Peyer's patch (tissue), 4 donors: ENCODE measurements at regions not wholly inside any gene's neighbourhood (a gene's known extent, or its start where the extent isn't known, plus 50 kb on each side); places are given as distances from the start of the nearest gene placed in this dataset.

Experiments used
- CTCF ChIP-seq, 6 experiments: fragments of 450-650 bp in 4 of 6; fragments of 200-600 bp in 2 of 6; sonication (generic) in 1 of 6; IDR thresholded peaks; one replicate each; pipeline ENCODE4 v1.5.1; 2017 to 2019; ENCODE audit warnings: antibody characterized with exemption in 6 of 6, mild to moderate bottlenecking in 3 of 6, moderate library complexity in 1 of 6
- POLR2A ChIP-seq, 2 donors: fragments of 450-650 bp; IDR thresholded peaks; one replicate each; pipeline ENCODE4 v1.5.1; 2017; ENCODE audit warnings: antibody characterized with exemption in 2 of 2, mild to moderate bottlenecking in 2 of 2, moderate library complexity in 2 of 2

DNA sequence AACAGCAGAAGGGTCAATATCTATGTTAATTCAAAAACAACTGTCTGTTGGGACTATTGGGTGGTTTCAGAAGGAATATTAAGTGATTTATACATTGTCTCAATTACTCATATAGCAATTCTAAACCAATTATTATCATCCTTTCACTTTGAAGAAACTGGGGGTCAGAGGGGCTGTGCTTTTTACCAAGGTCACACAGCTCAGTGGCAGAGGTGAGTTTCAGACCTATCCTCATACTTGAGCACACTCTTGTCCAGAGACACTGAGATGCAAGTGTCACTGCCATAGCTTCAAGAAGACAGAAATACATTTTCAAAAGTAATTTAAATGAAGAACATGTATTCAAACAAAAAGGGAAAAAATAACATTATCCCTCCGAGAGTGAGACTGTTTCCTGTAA, 195.3 kb downstream of the ARL4A start:
- TF ChIP-seq CTCF (IDR thresholded peaks at IDR 0.05) (no peak), POLR2A (IDR thresholded peaks at IDR 0.05) (no peak)
